Activated naive CD4-positive, alpha-beta T cell treated with anti-CD3 and anti-CD28 coated beads, Interleukin-2, amount 50 U/mL, for 72 hours (primary cell): ENCODE measurements at regions not wholly inside any gene's neighbourhood (a gene's known extent, or its start where the extent isn't known, plus 50 kb on each side); places are given as distances from the start of the nearest gene placed in this dataset.
A peak's percentile ranks its signal among the peaks of the same experiment; 100 is the strongest.
"Not testable (repeated sequence)": the region's sequence is repeated elsewhere in the genome, so short reads cannot be mapped to it uniquely, and the experiment has no call there.

ENCODE experiments used
- ATAC-seq, 2 donors: fragments of 150-1000 bp; cut with Tn5 transposase; 2 replicates each; pipeline ENCODE4 v1.10.0; 2021; ENCODE audit warnings: mild to moderate bottlenecking in 2 of 2, moderate library complexity in 2 of 2
- DNase-seq, 2 donors: peaks; one replicate each; pipeline ENCODE4 v3.0.0; 2021 to 2022; ENCODE audit warnings: low spot score in 2 of 2
- H3K27ac Mint-ChIP-seq, 2 donors: one replicate each; pipeline ENCODE4 v1.8.0; 2022; ENCODE audit warnings: mild to moderate bottlenecking in 2 of 2, mixed read lengths in 2 of 2
- H3K36me3 Mint-ChIP-seq, 2 donors: one replicate each; pipeline ENCODE4 v1.8.0; 2022; ENCODE audit warnings: mixed read lengths in 2 of 2
- H3K9me3 Mint-ChIP-seq, 2 donors: one replicate each; pipeline ENCODE4 v1.8.0; 2022; ENCODE audit warnings: mixed read lengths in 2 of 2

DNA sequence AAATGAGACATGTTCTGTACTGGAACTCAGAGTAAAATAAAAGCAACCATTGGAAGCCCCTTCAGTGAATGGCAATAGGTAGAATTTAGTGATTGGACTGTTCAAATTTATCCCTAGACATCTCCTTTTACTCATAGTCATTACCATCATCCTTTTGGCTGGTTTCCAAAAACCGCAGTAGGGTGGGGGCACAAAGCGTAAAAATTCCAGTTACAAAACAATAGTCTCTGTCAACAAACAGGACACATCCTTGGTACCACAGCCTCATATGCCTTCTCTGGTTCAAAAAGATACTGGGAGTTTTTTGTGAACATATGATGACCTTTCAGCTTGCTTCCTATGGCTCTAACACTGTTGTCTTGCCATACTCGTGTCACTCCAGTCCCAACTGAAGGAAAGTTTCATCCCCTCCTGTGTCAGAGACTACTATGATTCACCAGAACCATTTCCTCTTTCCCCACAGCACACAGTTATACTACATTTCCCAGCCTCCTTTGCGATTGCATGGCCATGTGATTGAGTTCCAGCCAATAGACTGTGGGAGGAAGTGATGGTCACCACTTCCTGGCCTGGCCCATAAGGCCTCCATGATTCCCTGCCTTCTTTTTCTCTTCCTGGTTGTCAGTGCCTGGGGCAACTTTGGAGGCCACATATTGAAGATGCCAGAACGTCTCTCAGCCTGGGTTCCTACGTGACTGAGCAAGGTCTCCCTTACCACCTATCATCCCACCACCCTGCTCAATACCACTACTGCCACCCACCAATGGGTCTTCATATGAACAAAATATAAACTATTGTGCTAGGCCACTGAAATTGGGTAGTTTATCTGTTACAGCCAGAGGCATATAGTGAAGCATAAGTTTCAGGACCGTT is 162.4 kb downstream of the ID4 start:
- Mint-ChIP-seq H3K36me3 (no peaks in the 10 kb centered on the region), H3K27ac (peak overlapping the region in 1 of 2 donors; percentile 65), H3K9me3 (peaks cover 7% of the 10 kb centered on the region in 2 donors)
- DNase-seq (peak in 1 of 2 donors; percentile 25), ATAC-seq (peak; percentile 97 to 99)

- DNase-seq (no peak), ATAC-seq (no peak)
- H3K9me3 Mint-ChIP-seq = peaks cover 7% of the 10 kb centered on the region in 2 donors
- H3K27ac Mint-ChIP-seq = no peak overlapping the region
- no peaks in the 10 kb centered on the region for H3K36me3 Mint-ChIP-seq
These were observed 164.1 kb downstream of the ID4 start for GRCh38 chr6:20001286-20001685.

DNA sequence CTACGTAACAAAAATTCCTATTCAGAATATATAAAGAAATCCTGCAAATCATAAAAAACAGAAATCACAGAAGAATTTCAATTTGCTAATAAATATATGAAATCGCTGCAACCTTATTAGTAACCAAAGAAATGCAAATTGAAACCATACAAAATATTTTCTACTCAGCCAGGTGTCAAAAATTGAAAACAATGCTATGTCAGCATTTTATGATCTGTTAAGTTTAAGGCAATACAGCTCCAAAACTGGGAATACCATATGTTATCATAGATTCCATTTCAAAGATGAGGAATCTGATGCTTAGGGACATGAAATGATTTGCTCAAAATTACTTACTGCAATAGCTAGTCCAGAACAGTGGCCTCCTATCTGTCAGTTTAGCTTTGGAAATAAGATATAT is 168.9 kb downstream of the ID4 start:
- H3K9me3 Mint-ChIP-seq = no peaks in the 10 kb centered on the region
- no peak overlapping the region for H3K27ac Mint-ChIP-seq
- no peaks in the 10 kb centered on the region for H3K36me3 Mint-ChIP-seq
- ATAC-seq (no peak), DNase-seq (no peak)

- H3K27ac Mint-ChIP-seq = no peak overlapping the region
- no peak for ATAC-seq
These were observed 171.0 kb downstream of the ID4 start for GRCh38 chr6:20008131-20008530.

GRCh38 chr6:20013066-20013861 is 176.1 kb downstream of the ID4 start:
- Mint-ChIP-seq H3K27ac (no peak overlapping the region), H3K36me3 (no peaks in the 10 kb centered on the region), H3K9me3 (no peaks in the 10 kb centered on the region)
- DNase-seq (no peak), ATAC-seq (no peak)

More at GRCh38 chr6:20008131-20008530, 171.0 kb downstream of the ID4 start:
- H3K36me3 Mint-ChIP-seq = no peaks in the 10 kb centered on the region
- H3K9me3 Mint-ChIP-seq = no peaks in the 10 kb centered on the region
- DNase-seq = no peak

GRCh38 chr6:20014508-20014907 is 177.3 kb downstream of the ID4 start:
- Mint-ChIP-seq H3K36me3 (no peaks in the 10 kb centered on the region), H3K27ac (no peak overlapping the region), H3K9me3 (no peaks in the 10 kb centered on the region)
- DNase-seq (no peak), ATAC-seq (no peak)

- ATAC-seq (no peak), DNase-seq (no peak)
- H3K36me3 Mint-ChIP-seq = no peaks in the 10 kb centered on the region
- H3K27ac Mint-ChIP-seq = no peak overlapping the region
- no peaks in the 10 kb centered on the region for H3K9me3 Mint-ChIP-seq
These were observed 183.4 kb downstream of the ID4 start for GRCh38 chr6:20020526-20020925.

GRCh38 chr6:20021795-20022194 is 184.6 kb downstream of the ID4 start:
- ATAC-seq (no peak), DNase-seq (no peak)
- no peak overlapping the region for H3K27ac Mint-ChIP-seq
- no peaks in the 10 kb centered on the region for H3K36me3 Mint-ChIP-seq
- no peaks in the 10 kb centered on the region for H3K9me3 Mint-ChIP-seq

DNA sequence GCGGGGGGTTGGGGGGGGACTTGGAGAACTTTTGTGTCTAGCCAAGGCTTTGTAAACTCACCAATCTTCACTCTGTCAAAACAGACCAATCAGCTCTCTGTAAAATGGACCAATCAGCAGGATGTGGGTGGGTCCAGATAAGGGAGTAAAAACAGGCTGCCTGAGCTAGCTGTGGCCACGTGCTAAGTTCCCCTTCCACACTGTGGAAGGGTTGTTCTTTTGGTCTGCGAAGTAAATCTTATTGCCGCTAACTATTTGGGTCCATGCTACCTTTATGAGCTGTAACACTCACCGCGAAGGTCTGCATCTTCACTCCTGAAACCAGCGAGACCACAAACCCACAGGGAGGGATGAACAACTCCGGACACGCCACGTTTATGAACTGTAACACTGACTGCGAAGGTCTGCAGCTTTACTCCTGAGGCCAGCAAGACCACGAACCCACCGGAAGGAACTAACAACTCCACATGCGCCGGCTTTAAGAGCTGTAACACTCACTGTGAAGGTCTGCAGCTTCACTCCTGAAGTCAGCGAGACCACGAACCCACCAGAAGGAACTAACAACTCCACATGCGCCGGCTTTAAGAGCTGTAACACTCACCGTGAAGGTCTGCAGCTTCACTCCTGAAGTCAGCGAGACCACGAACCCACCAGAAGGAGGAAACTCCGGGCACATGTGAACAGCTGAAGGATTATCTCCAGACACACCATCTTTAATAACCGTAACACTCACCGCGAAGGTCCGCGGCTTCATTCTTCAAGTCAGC is 186.6 kb downstream of the ID4 start:
- not testable (repeated sequence) for H3K27ac Mint-ChIP-seq, H3K9me3 Mint-ChIP-seq, H3K36me3 Mint-ChIP-seq
- ATAC-seq (peak; percentile 78 to 88), DNase-seq (peak; percentile 3 to 60)

GRCh38 chr6:20024316-20024673 is 187.1 kb downstream of the ID4 start:
- DNase-seq = no peak
- peak; percentile 5 to 20 for ATAC-seq
- Mint-ChIP-seq H3K27ac (no peak overlapping the region), H3K9me3 (no peaks in the 10 kb centered on the region), H3K36me3 (no peaks in the 10 kb centered on the region)

- Mint-ChIP-seq H3K36me3 (no peaks in the 10 kb centered on the region), H3K9me3 (no peaks in the 10 kb centered on the region), H3K27ac (no peak overlapping the region)
- no peak for ATAC-seq
- DNase-seq = no peak
These were observed 187.3 kb downstream of the MBOAT1 start for GRCh38 chr6:20024978-20025377.

DNA sequence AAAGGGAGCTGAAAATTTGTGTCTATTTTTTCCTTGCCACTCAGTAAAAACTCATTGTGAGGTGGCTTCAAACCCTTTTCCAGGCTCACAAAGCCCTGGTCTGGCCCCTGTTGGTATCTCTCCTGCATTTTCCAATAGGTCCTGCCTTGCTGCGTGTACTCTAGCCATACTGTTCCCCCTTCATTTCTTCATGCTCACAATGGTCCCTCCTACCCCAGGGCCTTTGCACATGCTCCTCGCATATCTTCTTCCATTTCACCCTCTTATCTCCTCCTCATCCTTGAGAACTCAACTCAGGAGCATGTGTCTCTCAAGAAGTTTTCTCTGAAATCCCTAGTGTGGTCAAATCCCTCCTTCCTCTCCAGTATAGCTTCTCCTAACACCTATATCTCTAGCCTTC is 186.6 kb downstream of the MBOAT1 start:
- ATAC-seq = no peak
- no peak for DNase-seq
- Mint-ChIP-seq H3K9me3 (no peaks in the 10 kb centered on the region), H3K36me3 (no peaks in the 10 kb centered on the region), H3K27ac (no peak overlapping the region)

DNA sequence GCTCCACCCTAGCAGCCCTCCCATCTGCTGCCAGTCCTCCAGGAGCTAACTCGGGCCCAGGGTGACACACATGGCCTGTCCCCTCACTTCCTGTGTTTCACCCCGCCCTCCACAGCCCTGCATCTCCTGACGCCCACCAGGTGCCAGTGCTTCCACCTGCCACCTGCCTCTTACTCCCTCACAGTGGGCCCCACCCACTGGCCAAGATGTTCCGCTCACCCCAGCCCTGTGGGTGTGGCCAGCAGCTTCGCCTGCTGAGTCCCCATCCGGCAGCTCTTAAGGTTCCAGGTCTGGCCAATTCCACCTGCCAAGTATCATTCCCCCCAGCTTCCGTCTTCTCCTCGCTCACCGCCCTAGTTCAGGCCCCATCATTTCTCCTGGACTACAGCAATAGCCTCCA is 184.1 kb downstream of the MBOAT1 start:
- Mint-ChIP-seq H3K9me3 (peaks cover 0 to 4% of the 10 kb centered on the region in 2 donors), H3K36me3 (no peaks in the 10 kb centered on the region), H3K27ac (no peak overlapping the region)
- DNase-seq (no peak), ATAC-seq (no peak)

DNA sequence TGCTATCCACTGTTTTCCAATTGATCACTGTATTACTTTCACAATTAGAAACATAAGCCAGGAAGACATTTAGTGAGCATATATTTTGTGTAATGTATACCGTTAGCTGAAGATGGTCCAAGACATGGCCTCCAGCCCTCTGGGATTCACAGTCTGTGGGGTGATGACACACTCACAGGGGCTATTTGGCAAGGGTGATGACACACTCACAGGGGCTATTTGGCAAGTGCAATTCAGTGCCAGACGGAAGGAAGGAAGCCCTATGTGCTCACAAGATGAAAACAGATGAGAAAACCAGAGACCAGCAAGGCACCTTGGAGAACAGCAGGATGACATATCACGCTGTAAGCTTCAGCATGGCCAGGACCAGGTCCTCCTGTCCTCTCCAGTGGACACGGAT is 183.7 kb downstream of the MBOAT1 start:
- DNase-seq (no peak), ATAC-seq (no peak)
- no peaks in the 10 kb centered on the region for H3K36me3 Mint-ChIP-seq
- H3K9me3 Mint-ChIP-seq = peaks cover 0 to 4% of the 10 kb centered on the region in 2 donors
- H3K27ac Mint-ChIP-seq = no peak overlapping the region

- Mint-ChIP-seq H3K9me3 (peaks cover 0 to 4% of the 10 kb centered on the region in 2 donors), H3K27ac (no peak overlapping the region), H3K36me3 (no peaks in the 10 kb centered on the region)
- ATAC-seq (no peak), DNase-seq (no peak)
These were observed 182.3 kb downstream of the MBOAT1 start for GRCh38 chr6:20029979-20030378.

DNA sequence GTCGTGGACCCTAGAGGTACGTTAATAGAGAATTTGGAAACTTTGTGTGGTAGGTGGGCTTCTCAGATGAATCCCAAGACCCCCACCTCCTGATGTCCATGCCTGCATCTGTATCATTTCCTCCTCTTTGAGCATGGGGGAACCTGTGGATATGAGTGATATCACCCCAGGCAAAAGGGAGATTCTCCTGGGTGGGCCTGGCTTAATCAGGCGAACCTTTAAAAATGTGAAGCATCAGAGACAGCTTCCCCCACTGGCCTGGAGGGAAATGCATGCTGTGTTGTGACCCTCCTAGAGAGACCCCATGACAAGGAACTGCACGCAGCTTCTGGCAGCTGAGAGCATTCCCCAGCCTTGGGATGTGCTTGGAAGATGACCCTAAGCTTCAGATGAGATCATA is 180.9 kb downstream of the MBOAT1 start:
- Mint-ChIP-seq H3K9me3 (peaks cover 0 to 4% of the 10 kb centered on the region in 2 donors), H3K36me3 (no peaks in the 10 kb centered on the region), H3K27ac (no peak overlapping the region)
- ATAC-seq (no peak), DNase-seq (no peak)
